Upper lobe of right lung (tissue), 1 donor: ENCODE measurements at regions not wholly inside any gene's neighbourhood (a gene's known extent, or its start where the extent isn't known, plus 50 kb on each side); places are given as distances from the start of the nearest gene placed in this dataset.

Source experiments
- ATAC-seq: fragments of 200-7000 bp; cut with Tn5 transposase; one replicate; pipeline ENCODE4 v1.9.1; 2020; ENCODE audit warnings: mild to moderate bottlenecking, moderate library complexity
- DNase-seq: peaks from one replicate; pipeline ENCODE4 v3.0.0-alpha.2; 2020
- H3K27ac ChIP-seq: fragments of 200-600 bp; one replicate; pipeline ENCODE4 v1.8.0; 2022
- H3K27me3 ChIP-seq: fragments of 200-600 bp; one replicate; pipeline ENCODE4 v1.8.0; 2022; ENCODE audit warnings: mild to moderate bottlenecking
- H3K36me3 ChIP-seq: fragments of 200-600 bp; one replicate; pipeline ENCODE4 v1.8.0; 2022
- H3K4me1 ChIP-seq: fragments of 200-600 bp; one replicate; pipeline ENCODE4 v1.8.0; 2022
- H3K4me3 ChIP-seq: fragments of 200-600 bp; one replicate; pipeline ENCODE4 v1.8.0; 2022; ENCODE audit warnings: mild to moderate bottlenecking
- H3K9me3 ChIP-seq: fragments of 200-600 bp; one replicate; pipeline ENCODE4 v1.8.0; 2022
- intact Hi-C: fragments of 100-400 bp; cut with DNase I; formaldehyde crosslinking; loops from one replicate; pipeline ENCODE4 v1.11.0; 2022
- TF ChIP-seq, protein P1 (sequence below): fragments of 200-600 bp; IDR thresholded peaks from one replicate; pipeline ENCODE4 v1.8.0; 2022; ENCODE audit warnings: antibody characterized with exemption
- donor health status: DM: no; HTN: yes; CAD: no; lungs with severe emphysema.

DNA sequence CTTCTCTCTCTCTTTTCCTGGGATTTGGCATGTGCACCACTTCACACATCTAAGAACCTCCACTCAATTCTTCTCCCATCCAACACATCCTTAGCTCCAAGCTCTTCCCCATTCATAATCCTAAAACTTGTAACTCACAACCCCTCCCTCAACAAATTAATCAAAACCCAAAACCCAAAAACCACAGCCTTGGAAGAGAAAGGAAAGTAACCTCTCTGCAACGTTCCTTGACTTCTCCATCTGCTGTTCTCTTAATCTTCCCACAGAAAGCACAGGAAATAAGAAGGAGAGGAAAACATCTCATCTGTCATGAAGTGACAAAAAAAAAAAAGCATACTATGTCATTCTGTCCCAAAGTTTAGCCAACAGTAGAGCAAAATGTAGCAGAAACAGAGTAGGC is 66.2 kb downstream of the DRD1 start:
- ATAC-seq (no peak), DNase-seq (no peak)
- intact Hi-C loops, result no loop called here
- TF ChIP-seq, protein P1, sequence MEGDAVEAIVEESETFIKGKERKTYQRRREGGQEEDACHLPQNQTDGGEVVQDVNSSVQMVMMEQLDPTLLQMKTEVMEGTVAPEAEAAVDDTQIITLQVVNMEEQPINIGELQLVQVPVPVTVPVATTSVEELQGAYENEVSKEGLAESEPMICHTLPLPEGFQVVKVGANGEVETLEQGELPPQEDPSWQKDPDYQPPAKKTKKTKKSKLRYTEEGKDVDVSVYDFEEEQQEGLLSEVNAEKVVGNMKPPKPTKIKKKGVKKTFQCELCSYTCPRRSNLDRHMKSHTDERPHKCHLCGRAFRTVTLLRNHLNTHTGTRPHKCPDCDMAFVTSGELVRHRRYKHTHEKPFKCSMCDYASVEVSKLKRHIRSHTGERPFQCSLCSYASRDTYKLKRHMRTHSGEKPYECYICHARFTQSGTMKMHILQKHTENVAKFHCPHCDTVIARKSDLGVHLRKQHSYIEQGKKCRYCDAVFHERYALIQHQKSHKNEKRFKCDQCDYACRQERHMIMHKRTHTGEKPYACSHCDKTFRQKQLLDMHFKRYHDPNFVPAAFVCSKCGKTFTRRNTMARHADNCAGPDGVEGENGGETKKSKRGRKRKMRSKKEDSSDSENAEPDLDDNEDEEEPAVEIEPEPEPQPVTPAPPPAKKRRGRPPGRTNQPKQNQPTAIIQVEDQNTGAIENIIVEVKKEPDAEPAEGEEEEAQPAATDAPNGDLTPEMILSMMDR, result no peak
- no peaks in the 10 kb centered on the region for H3K9me3 ChIP-seq
- no peaks in the 10 kb centered on the region for H3K36me3 ChIP-seq
- H3K4me3 ChIP-seq, result no peak overlapping the region
- H3K4me1 ChIP-seq, result no peaks in the 10 kb centered on the region
- H3K27ac ChIP-seq, result no peak overlapping the region
- no peaks in the 10 kb centered on the region for H3K27me3 ChIP-seq

DNA sequence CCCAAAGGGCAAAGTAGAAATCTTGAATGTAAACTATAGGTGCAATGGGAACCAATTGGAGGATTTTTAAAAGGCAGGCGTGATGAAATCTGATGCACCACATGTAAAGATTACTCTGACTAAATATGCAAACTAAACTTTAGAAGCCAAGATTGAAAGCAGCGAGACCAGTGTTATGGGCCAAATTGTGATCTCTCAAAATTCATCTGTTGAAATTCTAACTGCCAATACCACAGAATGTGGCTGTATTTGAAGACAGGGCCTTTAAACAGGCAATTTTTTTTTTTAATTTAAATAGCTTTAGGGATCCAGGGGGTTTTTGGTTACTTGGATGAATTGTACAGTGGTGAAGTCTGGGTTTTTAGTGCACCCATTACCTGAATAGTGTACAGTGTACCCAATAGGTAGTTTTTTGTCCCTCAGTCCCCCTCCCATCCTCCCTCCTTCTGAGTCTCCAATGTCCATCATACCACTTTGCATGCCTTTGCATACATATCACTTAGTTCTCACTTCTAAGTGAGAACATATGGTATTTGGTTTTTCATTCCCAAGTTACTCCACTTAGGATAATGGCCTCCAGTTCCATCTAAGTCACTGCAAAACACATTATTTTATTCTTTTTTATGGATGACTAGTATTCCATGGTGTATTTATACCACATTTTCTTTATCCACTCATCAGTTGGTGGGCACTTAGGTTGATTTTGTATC is 69.7 kb downstream of the DRD1 start:
- H3K4me3 ChIP-seq, result no peak overlapping the region
- no peak overlapping the region for H3K27ac ChIP-seq
- no peaks in the 10 kb centered on the region for H3K9me3 ChIP-seq
- no peaks in the 10 kb centered on the region for H3K36me3 ChIP-seq
- TF ChIP-seq, protein P1, result no peak
- DNase-seq (no peak), ATAC-seq (no peak)
- H3K27me3 ChIP-seq, result no peaks in the 10 kb centered on the region
- H3K4me1 ChIP-seq, result no peaks in the 10 kb centered on the region
- intact Hi-C loops, result no loop called here

DNA sequence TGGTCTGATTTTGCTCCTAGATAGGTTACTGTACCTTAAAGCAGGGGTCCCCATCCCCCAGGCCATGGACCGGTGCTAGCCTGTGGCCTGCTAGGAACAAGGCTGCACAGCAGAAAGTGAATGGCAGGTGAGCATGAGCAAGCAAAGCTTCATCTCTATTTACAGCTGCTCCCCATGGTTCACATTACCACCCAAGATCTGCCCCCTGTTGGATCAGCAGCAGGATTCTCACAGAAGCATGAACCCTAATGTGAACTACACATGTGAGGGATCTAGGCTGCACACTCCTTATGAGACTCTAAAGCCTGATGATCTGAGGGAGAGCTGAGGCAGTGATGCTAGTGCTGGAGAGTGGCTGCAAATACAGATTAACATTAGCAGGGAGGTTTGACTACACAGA is 78.1 kb downstream of the DRD1 start:
- Histone ChIP-seq H3K4me3 (no peak overlapping the region), H3K36me3 (no peaks in the 10 kb centered on the region), H3K27me3 (no peaks in the 10 kb centered on the region), H3K27ac (no peak overlapping the region), H3K9me3 (no peaks in the 10 kb centered on the region), H3K4me1 (no peaks in the 10 kb centered on the region)
- TF ChIP-seq, protein P1, result no peak
- ATAC-seq (no peak), DNase-seq (no peak)
- intact Hi-C loops, result no loop called here

DNA sequence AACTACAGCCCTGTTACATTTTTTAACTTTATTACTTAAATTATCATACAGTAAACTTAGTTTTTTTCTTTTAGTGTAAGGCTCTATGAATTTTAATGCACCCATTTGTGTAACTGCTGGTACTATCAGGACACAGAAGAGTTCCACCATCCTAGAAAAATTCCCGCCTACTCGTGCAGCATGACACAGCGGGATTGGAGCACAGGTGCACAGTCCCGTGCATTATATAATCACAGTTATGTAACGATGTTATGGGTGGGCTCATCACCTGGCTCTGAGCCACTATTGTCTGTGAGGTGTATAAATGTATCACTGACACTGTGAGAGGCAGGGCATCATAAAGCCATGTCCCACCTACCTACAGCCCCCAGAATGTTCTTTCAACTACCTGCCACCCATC is 80.7 kb downstream of the DRD1 start:
- H3K4me3 ChIP-seq, result no peak overlapping the region
- DNase-seq, result no peak
- no peaks in the 10 kb centered on the region for H3K27me3 ChIP-seq
- no peak overlapping the region for H3K27ac ChIP-seq
- no peaks in the 10 kb centered on the region for H3K9me3 ChIP-seq
- H3K36me3 ChIP-seq, result no peaks in the 10 kb centered on the region
- ATAC-seq, result no peak
- intact Hi-C loops, result no loop called here
- H3K4me1 ChIP-seq, result no peaks in the 10 kb centered on the region
- TF ChIP-seq, protein P1, result no peak

DNA sequence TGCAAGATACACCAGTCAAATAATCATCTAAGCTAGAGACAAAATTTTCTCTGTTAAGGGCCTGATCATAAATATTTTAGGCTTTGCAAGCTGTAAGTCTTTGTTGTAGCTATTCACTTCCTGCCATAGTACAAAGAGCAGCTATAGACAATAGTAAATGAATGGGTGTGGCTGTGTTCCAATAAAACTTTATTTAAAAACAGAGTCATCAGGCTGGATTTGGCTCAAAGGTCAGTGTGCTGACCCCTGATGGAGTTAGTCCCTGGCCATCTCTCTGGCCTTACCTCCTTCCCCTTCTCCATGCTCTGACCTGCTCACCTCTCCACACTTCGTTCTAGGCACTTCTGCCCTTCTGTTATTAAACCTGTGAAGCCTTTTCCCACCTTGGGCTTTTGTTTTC is 86.0 kb downstream of the DRD1 start:
- H3K27me3 ChIP-seq, result no peaks in the 10 kb centered on the region
- no peaks in the 10 kb centered on the region for H3K9me3 ChIP-seq
- TF ChIP-seq, protein P1, result no peak
- intact Hi-C loops, result no loop called here
- DNase-seq (no peak), ATAC-seq (no peak)
- no peaks in the 10 kb centered on the region for H3K36me3 ChIP-seq
- no peaks in the 10 kb centered on the region for H3K4me1 ChIP-seq
- no peak overlapping the region for H3K4me3 ChIP-seq
- H3K27ac ChIP-seq, result no peak overlapping the region

DNA sequence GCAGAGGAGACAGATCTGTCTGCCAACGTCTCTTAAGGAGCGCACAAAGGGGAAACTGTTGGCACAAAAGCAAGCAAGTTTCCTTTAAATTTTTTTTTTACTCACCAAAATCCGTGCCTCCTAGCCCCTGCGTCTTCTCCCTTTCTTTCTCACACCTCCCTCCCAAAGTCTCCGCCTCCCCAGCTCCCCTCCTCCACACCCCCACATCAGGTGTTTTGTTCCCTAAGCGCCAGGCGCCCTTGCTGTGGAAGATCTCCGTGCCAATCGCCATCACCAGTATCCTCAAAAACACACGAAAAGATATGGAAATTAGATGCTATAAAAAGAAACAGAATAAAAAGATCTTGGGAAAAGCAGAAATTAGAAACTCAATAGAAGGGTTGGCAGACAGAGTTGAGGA is 87.6 kb downstream of the DRD1 start:
- intact Hi-C loops, result no loop called here
- Histone ChIP-seq H3K9me3 (no peaks in the 10 kb centered on the region), H3K27ac (no peak overlapping the region), H3K27me3 (no peaks in the 10 kb centered on the region), H3K4me3 (no peak overlapping the region), H3K4me1 (no peaks in the 10 kb centered on the region), H3K36me3 (no peaks in the 10 kb centered on the region)
- no peak for DNase-seq
- ATAC-seq, result no peak
- TF ChIP-seq, protein P1, result no peak
